A549 (cell line): ENCODE measurements at regions not wholly inside any gene's neighbourhood (a gene's known extent, or its start where the extent isn't known, plus 50 kb on each side); places are given as distances from the start of the nearest gene placed in this dataset.

Source experiments
- ATAC-seq, 2 experiments: fragments of 200-7000 bp in 1 of 2; fragments of >200 bp in 1 of 2; cut with Nextera tagmentation in 1 of 2; cut with Tn5 transposase in 1 of 2; 3 replicates each; pipeline versions ENCODE4 v1.8.0 to v1.9.1; 2018 to 2020; ENCODE audit warnings: mild to moderate bottlenecking in 1 of 2, moderate library complexity in 1 of 2
- CTCF ChIA-PET: fragments of 300-600 bp; sonication (Branson Sonifier 250); formaldehyde crosslinking; extraction: SDS; loops from one replicate; lab custom pipeline; 2021; ENCODE audit warnings: antibody characterized with exemption, inconsistent platforms; lab: Yijun Ruan, JAX
- POLR2A ChIA-PET: fragments of 350-600 bp; formaldehyde crosslinking; extraction: SDS; loops from one replicate; lab custom pipeline; 2021; ENCODE audit warnings: antibody characterized with exemption, inconsistent platforms; lab: Yijun Ruan, JAX
- DNase-seq, 2 experiments: peaks; one replicate each; pipeline versions ENCODE4 v3.0.0 to v3.0.0-alpha.2; 2011 to 2016; ENCODE audit warnings: low read depth in 1 of 2, low spot score in 1 of 2
- FAIRE-seq: peaks from 2 replicates; lab custom pipeline; 2011; peaks lifted over from hg19 to GRCh38; lab: Jason Lieb, UNC
- H3K27ac ChIP-seq, 2 experiments: fragments of >200 bp; sonication (Bioruptor Twin); formaldehyde crosslinking; 3 replicates each; pipeline ENCODE4 v1.5.1; 2016 to 2017
- H3K4me1 ChIP-seq: fragments of >200 bp; sonication (Bioruptor Twin); formaldehyde crosslinking; 3 replicates; pipeline ENCODE4 v1.6.1; 2016
- H3K4me2 ChIP-seq: fragments of >200 bp; sonication (Bioruptor Twin); formaldehyde crosslinking; 3 replicates; pipeline ENCODE4 v1.6.1; 2016
- H3K4me3 ChIP-seq: fragments of >200 bp; sonication (Bioruptor Twin); formaldehyde crosslinking; 3 replicates; pipeline ENCODE4 v1.5.1; 2016
- H3K9me3 ChIP-seq: fragments of >200 bp; sonication (Bioruptor Twin); formaldehyde crosslinking; 3 replicates; pipeline ENCODE4 v1.6.1; 2016
- ATOH8 ChIP-seq: fragments of 250-450 bp; sonication (Bioruptor Pico); IDR thresholded peaks from 2 replicates; pipeline ENCODE4 v1.5.0; 2020; ENCODE audit warnings: low read depth, mild to moderate bottlenecking, moderate library complexity
- BCL3 ChIP-seq: fragments of >200 bp; sonication (Bioruptor Twin); formaldehyde crosslinking; IDR thresholded peaks from 3 replicates; pipeline ENCODE4 v1.6.1; 2016
- BHLHE40 ChIP-seq: IDR thresholded peaks from 2 replicates; pipeline ENCODE4 v1.6.1; 2012; ENCODE audit warnings: low read depth, low read length, inconsistent platforms
- CBX2 ChIP-seq: fragments of 200-600 bp; sonication (generic); IDR thresholded peaks from 2 replicates; pipeline ENCODE4 v1.6.1; 2016; ENCODE audit warnings: low read depth, mild to moderate bottlenecking, borderline replicate concordance
- ESRRA ChIP-seq: fragments of 150-350 bp; IDR thresholded peaks from 2 replicates; pipeline ENCODE4 v1.6.1; 2014; ENCODE audit warnings: mild to moderate bottlenecking, low read length, borderline replicate concordance
- FOXS1 ChIP-seq: fragments of 250-450 bp; sonication (Bioruptor Pico); IDR thresholded peaks from 2 replicates; pipeline ENCODE4 v1.5.0; 2020; ENCODE audit warnings: mild to moderate bottlenecking, moderate library complexity
- HMGXB4 ChIP-seq: fragments of 250-450 bp; sonication (Bioruptor Pico); IDR thresholded peaks from 2 replicates; pipeline ENCODE4 v1.5.0; 2021; ENCODE audit warnings: mild to moderate bottlenecking, moderate library complexity, borderline replicate concordance
- HOXB13 ChIP-seq: fragments of 250-450 bp; sonication (Bioruptor Pico); IDR thresholded peaks from 2 replicates; pipeline ENCODE4 v1.5.0; 2020; ENCODE audit warnings: low read depth, mild to moderate bottlenecking, moderate library complexity
- HOXB5 ChIP-seq: fragments of 250-450 bp; sonication (Bioruptor Pico); IDR thresholded peaks from 2 replicates; pipeline ENCODE4 v1.5.0; 2020; ENCODE audit warnings: mild to moderate bottlenecking, moderate library complexity
- JUN ChIP-seq, 2 experiments: fragments of >200 bp; sonication (Bioruptor Twin); formaldehyde crosslinking; IDR thresholded peaks; 2 replicates in 1 of 2; 3 replicates in 1 of 2; pipeline ENCODE4 v1.6.1; 2016 to 2017
- KDM1A ChIP-seq: fragments of 200-600 bp; sonication (generic); IDR thresholded peaks from 2 replicates; pipeline ENCODE4 v1.6.1; 2016; ENCODE audit warnings: low read depth, mild to moderate bottlenecking
- KDM5A ChIP-seq: fragments of 200-600 bp; sonication (generic); IDR thresholded peaks from 2 replicates; pipeline ENCODE4 v1.6.1; 2016; ENCODE audit warnings: antibody characterized with exemption, mild to moderate bottlenecking
- MAFK ChIP-seq: fragments of 450-650 bp; IDR thresholded peaks from 2 replicates; pipeline ENCODE4 v1.6.1; 2014; ENCODE audit not compliant: partially characterized antibody
- MAZ ChIP-seq: fragments of 150-350 bp; IDR thresholded peaks from 2 replicates; pipeline ENCODE4 v1.6.1; 2014; ENCODE audit warnings: antibody characterized with exemption, low read depth, low read length, borderline replicate concordance
- MYC ChIP-seq: IDR thresholded peaks from 2 replicates; pipeline ENCODE4 v1.6.1; 2012; ENCODE audit warnings: mild to moderate bottlenecking, inconsistent platforms, low read length, improper control_type of control experiment, borderline replicate concordance
- PBX3 ChIP-seq: IDR thresholded peaks from 2 replicates; pipeline ENCODE4 v1.6.1; 2012
- PHF8 ChIP-seq: fragments of 200-600 bp; sonication (generic); IDR thresholded peaks from 2 replicates; pipeline ENCODE4 v1.6.1; 2016; ENCODE audit warnings: low read depth, mild to moderate bottlenecking, antibody characterized with exemption, moderate library complexity, borderline replicate concordance
- POLR2A ChIP-seq: IDR thresholded peaks from 2 replicates; pipeline ENCODE4 v1.6.1; 2012; ENCODE audit warnings: mild to moderate bottlenecking, low read length
- POLR2AphosphoS2 ChIP-seq: conservative IDR thresholded peaks from 2 replicates; pipeline ENCODE4 v1.6.1; 2012; ENCODE audit warnings: low read length, improper control_type of control experiment, inconsistent platforms
- RCOR1 ChIP-seq: fragments of 150-350 bp; IDR thresholded peaks from 2 replicates; pipeline ENCODE4 v1.6.1; 2014; ENCODE audit warnings: antibody characterized with exemption, low read length, low read depth
- RFX5 ChIP-seq: fragments of 450-650 bp; IDR thresholded peaks from 2 replicates; pipeline ENCODE4 v1.7.1; 2014; ENCODE audit warnings: antibody characterized with exemption, mild to moderate bottlenecking, moderate library complexity
- SMC3 ChIP-seq: fragments of >200 bp; sonication (Bioruptor Twin); formaldehyde crosslinking; IDR thresholded peaks from 3 replicates; pipeline ENCODE4 v1.6.1; 2018; ENCODE audit warnings: inconsistent platforms
- TFCP2L1 ChIP-seq: fragments of 250-450 bp; sonication (Bioruptor Pico); IDR thresholded peaks from 2 replicates; pipeline ENCODE4 v1.5.0; 2021; ENCODE audit warnings: mild to moderate bottlenecking
- TP53 ChIP-seq: fragments of 250-450 bp; sonication (Bioruptor Pico); IDR thresholded peaks from 2 replicates; pipeline ENCODE4 v1.5.0; 2021; ENCODE audit warnings: mild to moderate bottlenecking, moderate library complexity
- WGBS: methylation state at CpG from one replicate; pipeline ENCODE4 v1.1.6; 2017; ENCODE audit errors: missing lambda C conversion rate; 5-methylcytosine and 5-hydroxymethylcytosine counted together

GRCh38 chrY:7449860-7450259 lies 538.3 kb upstream of the AMELY start:
- no peaks in the 10 kb centered on the region for H3K9me3 ChIP-seq
- H3K4me2 ChIP-seq = no peak overlapping the region
- CTCF ChIA-PET = no interaction called here
- ATAC-seq (no peak), DNase-seq (no peak), FAIRE-seq (no peak)
- POLR2A ChIA-PET = no interaction called here
- TF ChIP-seq CBX2 (no peak), SMC3 (no peak), RFX5 (no peak), JUN (IDR thresholded peaks at IDR 0.05) (no peak), MAFK (no peak), KDM5A (no peak), FOXS1 (CRISPR knock-in tag) (no peak), RCOR1 (no peak), TP53 (no peak), PBX3 (no peak), HMGXB4 (CRISPR knock-in tag) (no peak), HOXB13 (CRISPR knock-in tag) (no peak), ATOH8 (CRISPR knock-in tag) (no peak), PHF8 (no peak), BCL3 (no peak), KDM1A (no peak), POLR2A (no peak)
- no peak overlapping the region for H3K4me3 ChIP-seq
- 79% methylated on average over 2 of the region's 2 CpGs for whole genome bisulfite sequencing
- H3K27ac ChIP-seq = no peak overlapping the region
- H3K4me1 ChIP-seq = no peaks in the 10 kb centered on the region

- DNase-seq = no peak
- TF ChIP-seq FOXS1 (CRISPR knock-in tag) = no peak
- TF ChIP-seq ESRRA = no peak
- no peak for TF ChIP-seq ATOH8 (CRISPR knock-in tag)
- no peak for TF ChIP-seq PBX3
- no peak for TF ChIP-seq MAZ
- no peak for TF ChIP-seq TP53
- TF ChIP-seq MYC = no peak
- no peak for TF ChIP-seq BHLHE40
- no peak for TF ChIP-seq HOXB5
- no peak for TF ChIP-seq POLR2AphosphoS2
- TF ChIP-seq TFCP2L1 = no peak
- ChIA-PET CTCF (no interaction called here), POLR2A (no interaction called here)
- Histone ChIP-seq H3K9me3 (no peaks in the 10 kb centered on the region), H3K27ac (no peak overlapping the region), H3K4me3 (no peak overlapping the region), H3K4me2 (no peak overlapping the region), H3K4me1 (no peaks in the 10 kb centered on the region)
- WGBS = 10% methylated on average over 3 of the region's 3 CpGs
- ATAC-seq = no peak
- no peak for FAIRE-seq
Measured at GRCh38 chrY:7448687-7449086, 537.1 kb upstream of the AMELY start.
